ENCODE measurements at regions not wholly inside any gene's neighbourhood (a gene's known extent, or its start where the extent isn't known, plus 50 kb on each side); places are given as distances from the start of the nearest gene placed in this dataset.

GRCh38 chr21:27260728-27261127, 293.8 kb upstream of the ADAMTS5 start:
- Histone ChIP-seq H3K9me1 (replicated peaks; ENCODE audit: control insufficient read depth, extremely low read depth, insufficient read depth, low read length) (no peaks in the 10 kb centered on the region), H4K20me1 (replicated peaks; ENCODE audit: control insufficient read depth, extremely low read depth, insufficient read depth, low read length) (no peaks in the 10 kb centered on the region), H3K36me3 (ENCODE audit: control insufficient read depth in 2 of 2, extremely low read depth in 1 of 2, insufficient read depth in 2 of 2, low read length in 2 of 2) (no peaks in the 10 kb centered on the region), H3K4me2 (ENCODE audit: insufficient read depth, low read length) (no peak overlapping the region), H3K27me3 (ENCODE audit: control insufficient read depth in 2 of 2, insufficient read depth in 2 of 2, low read length in 2 of 2) (no peaks in the 10 kb centered on the region), H3K4me1 (ENCODE audit: control insufficient read depth, extremely low read depth, insufficient read depth, low read length) (no peaks in the 10 kb centered on the region), H2AFZ (ENCODE audit: low read depth, low read length) (no peak overlapping the region), H3K79me2 (ENCODE audit: control insufficient read depth, insufficient read depth, low read length) (no peaks in the 10 kb centered on the region), H3K27ac (ENCODE audit: insufficient read depth, low read depth, low read length) (no peak overlapping the region), H3K9ac (replicated peaks; ENCODE audit: extremely low read depth, insufficient read depth, low read length) (no peak overlapping the region), H3K4me3 (replicated peaks in 1 of 3; ENCODE audit: insufficient read depth in 1 of 3, low read depth in 1 of 3, low read length in 3 of 3) (no peak overlapping the region), H3K9me3 (replicated peaks; ENCODE audit: control insufficient read depth, insufficient read depth, low read length) (no peaks in the 10 kb centered on the region)
- DNase-seq (ENCODE audit: low read depth, low spot score) = no peak
- intact Hi-C loops (cut with micrococcal nuclease) = no loop called here
- dilution Hi-C loops (cut with MboI; ENCODE audit: extremely low pct_ligation_motif_present, low sequenced_read_pairs) = no loop called here
- ChIA-PET CTCF (interaction anchor here (0.7 to 1.4 kb wide), 2 partner anchors 9 to 37 kb away, joined by 3 read pairs; no protein-coding TSS in a partner anchor), POLR2A (no interaction called here)
- no TSS peak for BruUV-seq (replicated peaks)
- no peak for FAIRE-seq
- no peak for TF ChIP-seq POLR2A (IDR thresholded peaks at IDR 0.05; ENCODE audit: low read depth, low read length)
- no peak for TF ChIP-seq FOS (IDR thresholded peaks at IDR 0.05; ENCODE audit: borderline replicate concordance, insufficient read depth, low read length)
- TF ChIP-seq POLR2AphosphoS5 (IDR thresholded peaks at IDR 0.05; ENCODE audit: insufficient read depth, low read depth, low read length) = no peak
- TF ChIP-seq EZH2 (IDR thresholded peaks at IDR 0.05; ENCODE audit: borderline replicate concordance, low read depth, low read length, severe bottlenecking) = no peak
- TF ChIP-seq MAX (IDR thresholded peaks at IDR 0.05; ENCODE audit: insufficient read depth, insufficient read length) = no peak
- no peak for TF ChIP-seq JUN (IDR thresholded peaks at IDR 0.05; ENCODE audit: borderline replicate concordance, insufficient read depth, insufficient read length, low read depth)
- no peak for TF ChIP-seq MYC (IDR thresholded peaks at IDR 0.05; ENCODE audit: low read depth, low read length)
- no peak for TF ChIP-seq GATA2 (IDR thresholded peaks at IDR 0.05; ENCODE audit: insufficient read depth, insufficient read length, low read depth, low read length)
- no peak for TF ChIP-seq CTCF (IDR thresholded peaks at IDR 0.05; ENCODE audit: extremely low read depth in 1 of 2, insufficient read depth in 1 of 2, low read depth in 1 of 2, low read length in 2 of 2)
